LHCN-M2 (cell line): ENCODE measurements at regions not wholly inside any gene's neighbourhood (a gene's known extent, or its start where the extent isn't known, plus 50 kb on each side); places are given as distances from the start of the nearest gene placed in this dataset.
A peak's percentile ranks its signal among the peaks of the same experiment; 100 is the strongest.

Experiments used
- DNase-seq: peaks from one replicate; pipeline ENCODE4 v3.0.0-alpha.2; 2012; ENCODE audit warnings: low read depth

GRCh38 chr3:156760333-156760732, 65.8 kb upstream of the LEKR1 start:
- no peak for DNase-seq

- peak; percentile 47 for DNase-seq
Observed at GRCh38 chr3:156761007-156761406, 65.1 kb upstream of the LEKR1 start.

GRCh38 chr3:156761713-156762451, 64.3 kb upstream of the LEKR1 start:
- DNase-seq: peak; percentile 25

GRCh38 chr3:156762631-156763185, 63.4 kb upstream of the LEKR1 start:
- peak; percentile 97 for DNase-seq

GRCh38 chr3:156763386-156763785, 62.8 kb upstream of the LEKR1 start:
- no peak for DNase-seq

GRCh38 chr3:156763931-156764720, 62.0 kb upstream of the LEKR1 start:
- no peak for DNase-seq

GRCh38 chr3:156764751-156765150, 61.4 kb upstream of the LEKR1 start:
- DNase-seq: peak; percentile 68

- DNase-seq: no peak
Observed at GRCh38 chr3:156768390-156768789, 57.8 kb upstream of the LEKR1 start.

- no peak for DNase-seq
Observed at GRCh38 chr3:156769721-156770654, 56.2 kb upstream of the LEKR1 start.

GRCh38 chr3:156770699-156771414, 55.3 kb upstream of the LEKR1 start:
- no peak for DNase-seq

- no peak for DNase-seq
Observed at GRCh38 chr3:156772588-156773206, 53.5 kb upstream of the LEKR1 start.

GRCh38 chr3:156776031-156776430, 50.1 kb upstream of the LEKR1 start:
- DNase-seq: no peak
